DMS53 (cell line): ENCODE measurements at regions not wholly inside any gene's neighbourhood (a gene's known extent, or its start where the extent isn't known, plus 50 kb on each side); places are given as distances from the start of the nearest gene placed in this dataset.
A peak's percentile ranks its signal among the peaks of the same experiment; 100 is the strongest.
"Not testable (repeated sequence)": the region's sequence is repeated elsewhere in the genome, so short reads cannot be mapped to it uniquely, and the experiment has no call there.

Experiments used
- DNase-seq: peaks from one replicate; lab custom pipeline; 2025; lab: John Stamatoyannopoulos, UW

- peak; percentile 26 for DNase-seq
These were observed 92.8 kb downstream of the ADCYAP1 start for GRCh38 chr18:997499-997898.

DNA sequence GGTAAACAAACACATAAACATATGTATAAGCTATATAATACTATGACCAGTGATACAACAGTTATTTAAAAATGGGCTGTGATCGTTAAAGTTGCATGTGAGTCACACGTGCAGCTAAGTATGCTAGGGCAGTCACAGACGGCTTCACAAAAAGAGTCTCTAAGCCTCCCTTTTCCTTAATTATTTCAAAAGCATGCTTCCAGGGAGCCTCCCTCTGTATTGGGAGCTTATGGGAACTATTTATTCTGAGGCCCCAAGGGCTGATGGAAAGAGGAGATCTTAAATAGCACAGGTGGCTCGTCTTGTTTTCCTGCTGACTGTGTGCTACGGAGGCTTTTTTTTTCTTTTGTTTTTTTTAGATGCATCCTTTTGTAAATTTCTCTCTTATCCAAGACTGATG lies 94.3 kb downstream of the ADCYAP1 start:
- no peak for DNase-seq

DNA sequence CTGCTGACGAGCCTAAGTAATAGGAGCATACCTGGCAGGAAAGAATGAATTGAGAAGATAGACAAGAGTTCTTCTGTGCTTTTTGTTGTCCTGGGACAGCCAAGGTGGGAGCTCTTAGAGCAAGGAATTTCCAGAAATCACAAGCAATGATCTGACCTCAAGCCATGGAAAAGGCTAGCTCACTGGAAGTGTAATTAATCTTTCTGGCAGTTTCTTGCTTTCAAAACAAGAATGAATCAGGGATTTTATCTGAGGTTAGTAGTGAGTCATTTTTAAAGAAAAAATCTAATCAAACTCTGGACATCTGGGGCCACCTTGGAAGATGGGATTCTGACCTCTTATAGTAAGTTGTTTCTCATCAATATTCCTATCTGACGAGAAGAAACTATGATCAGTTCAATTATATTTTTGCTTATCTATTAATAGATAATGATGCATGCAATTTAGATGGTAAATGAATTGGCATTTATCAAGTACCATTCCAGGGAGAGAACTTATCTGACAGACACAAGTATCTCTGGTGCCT lies 98.0 kb downstream of the ADCYAP1 start:
- no peak for DNase-seq

GRCh38 chr18:1003499-1003898 lies 98.8 kb downstream of the ADCYAP1 start:
- no peak for DNase-seq

DNA sequence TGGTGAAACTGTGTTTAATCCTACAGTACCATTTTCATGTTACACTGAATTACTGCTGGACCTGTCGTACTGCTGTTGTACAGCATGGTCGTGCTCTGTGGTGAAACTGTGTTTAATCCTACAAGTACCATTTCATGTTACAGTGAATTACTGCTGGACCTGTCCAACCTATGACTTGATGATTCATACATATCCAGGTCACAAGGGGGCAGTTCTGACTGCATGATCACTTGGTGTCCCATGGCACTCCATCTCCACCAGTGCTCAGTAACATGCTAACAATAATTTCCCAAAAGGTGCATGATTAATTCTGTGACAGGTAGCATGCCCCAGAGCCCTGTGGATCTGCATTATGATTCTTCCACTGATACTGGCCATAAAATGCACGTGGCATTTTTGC lies 101.6 kb downstream of the ADCYAP1 start:
- peak; percentile 38 for DNase-seq

- no peak for DNase-seq
These were observed 102.3 kb downstream of the ADCYAP1 start for GRCh38 chr18:1006965-1007364.

GRCh38 chr18:1011349-1011748 lies 106.7 kb downstream of the ADCYAP1 start:
- no peak for DNase-seq

DNA sequence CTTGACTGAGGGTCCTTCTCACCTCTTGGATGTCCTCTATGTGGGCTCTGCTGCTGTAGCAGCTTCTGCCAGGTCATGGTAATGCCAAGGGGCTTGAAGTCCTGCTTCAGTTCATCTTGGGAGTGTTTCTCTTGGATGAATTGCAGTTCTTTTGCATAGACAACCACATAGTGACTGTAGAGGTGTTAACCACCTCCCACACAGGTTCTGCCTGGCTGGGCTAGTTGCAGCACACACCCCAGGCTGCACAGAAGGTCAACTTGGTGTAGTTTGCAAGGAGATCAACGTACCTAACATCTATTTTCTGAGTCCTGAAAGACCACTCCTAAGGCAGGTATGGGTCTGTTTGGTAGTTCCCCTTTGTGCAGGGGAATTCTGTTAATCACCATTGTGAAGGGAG lies 108.1 kb downstream of the ADCYAP1 start:
- DNase-seq: no peak

DNA sequence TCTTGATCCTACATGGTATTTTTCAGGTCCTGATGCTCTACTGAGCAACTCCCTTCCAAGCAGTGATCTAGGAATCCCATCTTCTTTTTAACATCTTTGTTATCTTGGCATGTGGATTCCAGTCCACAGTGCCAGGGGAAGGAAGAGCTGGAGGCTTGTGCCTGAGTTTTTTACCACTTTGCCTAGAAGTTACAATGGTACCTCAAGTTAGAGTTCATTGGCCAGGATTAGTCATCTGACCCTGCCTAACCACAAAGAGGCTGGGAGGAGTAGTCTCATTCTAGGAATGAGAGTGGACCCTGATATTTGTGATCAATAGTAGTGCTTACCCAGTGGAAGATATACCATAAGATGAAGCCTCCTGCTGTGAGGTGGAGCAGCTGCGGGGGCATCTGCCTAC lies 109.3 kb downstream of the ADCYAP1 start:
- no peak for DNase-seq

- DNase-seq: no peak
These were observed 109.8 kb downstream of the ADCYAP1 start for GRCh38 chr18:1014509-1014908.

DNA sequence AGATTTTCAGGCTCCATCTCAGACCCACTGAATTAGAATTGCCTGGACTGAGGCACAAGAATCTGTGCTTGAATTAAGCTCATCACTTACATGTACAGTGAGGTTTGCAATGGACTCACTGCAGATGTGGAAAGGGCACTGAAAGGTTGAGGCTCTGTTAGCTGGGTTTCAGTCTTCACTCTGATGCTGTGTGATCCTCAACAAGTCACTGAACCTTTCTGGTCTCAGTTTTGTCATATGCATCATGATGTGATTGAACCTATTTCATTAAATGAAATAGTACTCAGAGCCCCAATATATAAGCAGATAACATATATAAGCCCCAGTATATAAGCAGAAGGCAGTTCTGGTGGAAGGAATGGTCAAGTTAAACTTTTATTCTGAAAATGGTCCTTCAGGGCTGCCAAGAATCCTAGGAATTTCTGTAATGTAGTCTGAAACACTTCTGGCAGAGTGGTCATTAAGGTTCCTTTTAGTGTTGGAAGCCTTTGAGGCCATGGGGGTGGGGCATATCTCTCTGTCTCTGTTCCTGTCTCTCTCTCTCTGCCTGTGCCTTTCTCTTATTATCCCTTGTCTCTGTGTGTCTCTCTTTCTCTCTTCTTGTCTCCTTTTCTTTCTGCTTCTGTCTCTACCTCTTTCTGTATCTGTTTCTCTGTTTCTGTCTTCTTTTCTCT lies 110.4 kb downstream of the ADCYAP1 start:
- no peak for DNase-seq

DNA sequence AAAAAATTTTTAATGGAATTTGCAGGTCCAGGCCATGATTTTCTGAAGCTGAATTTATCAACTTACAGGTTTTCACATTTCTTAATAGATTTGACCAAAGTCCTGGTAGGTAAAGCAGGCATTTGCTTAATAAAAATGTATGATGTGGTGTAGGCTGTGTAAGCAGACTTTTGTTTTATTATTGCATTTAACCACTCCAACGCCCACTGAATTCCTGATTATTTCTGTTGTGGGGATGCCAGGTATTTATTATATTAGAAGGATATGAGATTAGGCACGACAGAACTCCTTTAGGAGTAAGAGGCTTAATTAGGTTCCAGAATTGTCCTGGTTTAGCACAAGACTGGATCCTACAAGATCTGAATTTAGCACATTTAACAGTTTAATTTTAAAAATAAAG lies 111.1 kb downstream of the ADCYAP1 start:
- DNase-seq: no peak

- no peak for DNase-seq
These were observed 112.8 kb downstream of the ADCYAP1 start for GRCh38 chr18:1017227-1018058.

GRCh38 chr18:1018181-1018681 lies 113.6 kb downstream of the ADCYAP1 start:
- peak; percentile 28 for DNase-seq

GRCh38 chr18:1019191-1019590 lies 114.5 kb downstream of the ADCYAP1 start:
- DNase-seq: no peak

DNA sequence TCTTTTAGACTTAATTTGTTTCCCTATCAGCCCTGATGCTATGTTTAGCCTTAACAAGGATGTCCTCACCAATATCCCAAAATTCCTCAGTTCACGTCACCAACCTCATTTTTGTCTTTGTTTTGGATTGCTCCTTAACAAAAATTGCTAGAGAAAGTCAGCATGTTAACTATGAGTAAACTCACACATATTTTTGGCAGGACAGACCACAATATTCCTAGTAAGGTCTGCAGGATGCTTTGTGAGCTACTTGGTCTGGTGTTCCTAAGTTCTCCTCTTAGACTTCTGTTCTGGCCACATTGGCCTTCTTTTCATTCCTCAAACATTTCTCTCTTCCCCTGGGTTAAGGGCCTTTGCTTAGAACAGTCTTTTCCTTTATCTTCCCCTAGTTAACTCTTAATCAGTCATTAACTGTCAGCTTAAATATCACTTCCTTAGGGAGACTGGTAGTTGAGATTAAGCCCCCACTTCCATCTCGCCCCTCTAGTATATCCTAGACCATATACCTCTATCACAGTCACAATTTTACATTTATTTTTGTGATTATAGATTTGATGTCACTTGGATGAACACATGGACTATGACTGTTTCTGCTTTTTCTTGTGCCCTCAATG lies 116.2 kb downstream of the ADCYAP1 start:
- no peak for DNase-seq

DNA sequence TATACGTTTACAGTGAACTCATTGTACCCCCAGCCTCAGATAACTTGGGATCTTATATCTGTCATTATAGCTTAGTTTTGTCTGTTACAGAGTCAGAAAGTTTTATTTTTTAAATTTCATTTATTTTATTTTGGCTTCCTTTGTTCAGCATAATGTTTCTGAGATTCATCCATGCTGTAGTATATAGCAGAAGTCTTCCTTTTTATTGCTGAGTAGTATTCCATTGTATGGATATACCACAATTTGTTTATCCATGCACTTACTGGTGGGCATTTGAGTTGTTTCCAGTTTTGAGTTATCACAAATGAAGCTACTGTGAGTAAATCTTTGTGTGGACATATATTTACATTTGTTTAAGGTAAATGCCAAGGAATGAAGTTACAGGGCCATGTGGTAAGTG lies 122.3 kb downstream of the ADCYAP1 start:
- no peak for DNase-seq

- not testable (repeated sequence) for DNase-seq
These were observed 128.4 kb downstream of the ADCYAP1 start for GRCh38 chr18:1033092-1033491.

GRCh38 chr18:1034971-1035370 lies 130.3 kb downstream of the ADCYAP1 start:
- no peak for DNase-seq

GRCh38 chr18:1036926-1037325 lies 132.3 kb downstream of the ADCYAP1 start:
- DNase-seq: no peak

- DNase-seq: no peak
These were observed 133.1 kb downstream of the ADCYAP1 start for GRCh38 chr18:1037776-1038175.

GRCh38 chr18:1039421-1039820 lies 134.8 kb downstream of the ADCYAP1 start:
- no peak for DNase-seq

DNA sequence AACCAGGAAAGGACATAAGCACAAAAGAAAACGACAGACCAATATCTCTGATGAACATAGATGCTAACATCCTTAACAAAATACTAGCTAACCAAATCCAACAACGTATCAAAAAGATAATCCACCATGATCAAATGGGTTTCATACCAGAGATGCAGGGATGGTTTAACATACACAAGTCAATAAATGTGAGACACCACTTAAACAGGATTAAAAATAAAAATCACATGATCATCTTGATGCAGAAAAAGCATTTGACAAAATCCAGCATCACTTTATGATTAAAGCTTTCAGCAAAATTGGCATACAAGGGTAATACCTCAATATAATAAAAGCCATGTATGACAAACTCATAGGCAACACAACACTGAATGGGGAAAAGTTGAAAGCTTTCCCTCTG lies 138.4 kb downstream of the ADCYAP1 start:
- not testable (repeated sequence) for DNase-seq
